Fibroblast of lung (primary cell): ENCODE measurements at regions not wholly inside any gene's neighbourhood (a gene's known extent, or its start where the extent isn't known, plus 50 kb on each side); places are given as distances from the start of the nearest gene placed in this dataset.

Experiments
- EZH2 ChIP-seq: IDR thresholded peaks from 2 replicates; pipeline ENCODE4 v1.5.1; 2012; ENCODE audit warnings: low read length, control low read depth, mild to moderate bottlenecking; ENCODE audit errors: missing control alignments
- TF ChIP-seq, protein P1 (sequence below), 2 donors: IDR thresholded peaks in 1 of 2; conservative IDR thresholded peaks in 1 of 2; 1 replicate in 1 of 2; 2 replicates in 1 of 2; pipeline ENCODE4 v1.5.1; 2011 to 2012; ENCODE audit warnings: low read length in 2 of 2, control low read depth in 1 of 2, inconsistent platforms in 1 of 2, low read depth in 1 of 2, mild to moderate bottlenecking in 1 of 2

GRCh38 chr3:643376-643775 lies 446.8 kb downstream of the CHL1 start:
- TF ChIP-seq, protein P1, sequence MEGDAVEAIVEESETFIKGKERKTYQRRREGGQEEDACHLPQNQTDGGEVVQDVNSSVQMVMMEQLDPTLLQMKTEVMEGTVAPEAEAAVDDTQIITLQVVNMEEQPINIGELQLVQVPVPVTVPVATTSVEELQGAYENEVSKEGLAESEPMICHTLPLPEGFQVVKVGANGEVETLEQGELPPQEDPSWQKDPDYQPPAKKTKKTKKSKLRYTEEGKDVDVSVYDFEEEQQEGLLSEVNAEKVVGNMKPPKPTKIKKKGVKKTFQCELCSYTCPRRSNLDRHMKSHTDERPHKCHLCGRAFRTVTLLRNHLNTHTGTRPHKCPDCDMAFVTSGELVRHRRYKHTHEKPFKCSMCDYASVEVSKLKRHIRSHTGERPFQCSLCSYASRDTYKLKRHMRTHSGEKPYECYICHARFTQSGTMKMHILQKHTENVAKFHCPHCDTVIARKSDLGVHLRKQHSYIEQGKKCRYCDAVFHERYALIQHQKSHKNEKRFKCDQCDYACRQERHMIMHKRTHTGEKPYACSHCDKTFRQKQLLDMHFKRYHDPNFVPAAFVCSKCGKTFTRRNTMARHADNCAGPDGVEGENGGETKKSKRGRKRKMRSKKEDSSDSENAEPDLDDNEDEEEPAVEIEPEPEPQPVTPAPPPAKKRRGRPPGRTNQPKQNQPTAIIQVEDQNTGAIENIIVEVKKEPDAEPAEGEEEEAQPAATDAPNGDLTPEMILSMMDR (conservative IDR thresholded peaks at IDR 0.05 in 1 of 2, IDR thresholded peaks at IDR 0.05 in 1 of 2; ENCODE audit: low read depth in 1 of 2, low read length in 2 of 2) = no peak
- TF ChIP-seq EZH2 = no peak
